ENCODE measurements at regions not wholly inside any gene's neighbourhood (a gene's known extent, or its start where the extent isn't known, plus 50 kb on each side); places are given as distances from the start of the nearest gene placed in this dataset.

GRCh38 chr14:89524412-89524811, 107.4 kb upstream of the FOXN3 start:
- no peak overlapping the region for H3K4me3 ChIP-seq (replicated peaks; ENCODE audit: insufficient read depth, low read length)
- TF ChIP-seq, protein P1, sequence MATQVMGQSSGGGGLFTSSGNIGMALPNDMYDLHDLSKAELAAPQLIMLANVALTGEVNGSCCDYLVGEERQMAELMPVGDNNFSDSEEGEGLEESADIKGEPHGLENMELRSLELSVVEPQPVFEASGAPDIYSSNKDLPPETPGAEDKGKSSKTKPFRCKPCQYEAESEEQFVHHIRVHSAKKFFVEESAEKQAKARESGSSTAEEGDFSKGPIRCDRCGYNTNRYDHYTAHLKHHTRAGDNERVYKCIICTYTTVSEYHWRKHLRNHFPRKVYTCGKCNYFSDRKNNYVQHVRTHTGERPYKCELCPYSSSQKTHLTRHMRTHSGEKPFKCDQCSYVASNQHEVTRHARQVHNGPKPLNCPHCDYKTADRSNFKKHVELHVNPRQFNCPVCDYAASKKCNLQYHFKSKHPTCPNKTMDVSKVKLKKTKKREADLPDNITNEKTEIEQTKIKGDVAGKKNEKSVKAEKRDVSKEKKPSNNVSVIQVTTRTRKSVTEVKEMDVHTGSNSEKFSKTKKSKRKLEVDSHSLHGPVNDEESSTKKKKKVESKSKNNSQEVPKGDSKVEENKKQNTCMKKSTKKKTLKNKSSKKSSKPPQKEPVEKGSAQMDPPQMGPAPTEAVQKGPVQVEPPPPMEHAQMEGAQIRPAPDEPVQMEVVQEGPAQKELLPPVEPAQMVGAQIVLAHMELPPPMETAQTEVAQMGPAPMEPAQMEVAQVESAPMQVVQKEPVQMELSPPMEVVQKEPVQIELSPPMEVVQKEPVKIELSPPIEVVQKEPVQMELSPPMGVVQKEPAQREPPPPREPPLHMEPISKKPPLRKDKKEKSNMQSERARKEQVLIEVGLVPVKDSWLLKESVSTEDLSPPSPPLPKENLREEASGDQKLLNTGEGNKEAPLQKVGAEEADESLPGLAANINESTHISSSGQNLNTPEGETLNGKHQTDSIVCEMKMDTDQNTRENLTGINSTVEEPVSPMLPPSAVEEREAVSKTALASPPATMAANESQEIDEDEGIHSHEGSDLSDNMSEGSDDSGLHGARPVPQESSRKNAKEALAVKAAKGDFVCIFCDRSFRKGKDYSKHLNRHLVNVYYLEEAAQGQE (IDR thresholded peaks at IDR 0.05; ENCODE audit: insufficient replicate concordance, low read depth) = no peak
- TF ChIP-seq CTCF (IDR thresholded peaks at IDR 0.05; ENCODE audit: insufficient read depth, low read length) (no peak), SPI1 (IDR thresholded peaks at IDR 0.05; ENCODE audit: borderline replicate concordance, low read depth) (no peak), GABPA (IDR thresholded peaks at IDR 0.05; ENCODE audit: low read depth) (no peak), POLR2AphosphoS5 (IDR thresholded peaks at IDR 0.05; ENCODE audit: low read depth) (no peak)
- no peak overlapping the region for H3K27ac ChIP-seq (replicated peaks)
- DNase-seq (ENCODE audit: low read depth in 1 of 2, low spot score in 1 of 2) = no peak
- no peaks in the 10 kb centered on the region for H3K27me3 ChIP-seq (ENCODE audit: insufficient read depth, poor library complexity, severe bottlenecking)

GRCh38 chr14:89521988-89522387, 105.0 kb upstream of the FOXN3 start:
- Histone ChIP-seq H3K27me3 (ENCODE audit: insufficient read depth, poor library complexity, severe bottlenecking) (no peaks in the 10 kb centered on the region), H3K27ac (replicated peaks) (no peak overlapping the region), H3K4me3 (replicated peaks; ENCODE audit: insufficient read depth, low read length) (no peak overlapping the region)
- no peak for TF ChIP-seq POLR2AphosphoS5 (IDR thresholded peaks at IDR 0.05; ENCODE audit: low read depth)
- no peak for TF ChIP-seq CTCF (IDR thresholded peaks at IDR 0.05; ENCODE audit: insufficient read depth, low read length)
- TF ChIP-seq, protein P1 (IDR thresholded peaks at IDR 0.05; ENCODE audit: insufficient replicate concordance, low read depth) = no peak
- TF ChIP-seq GABPA (IDR thresholded peaks at IDR 0.05; ENCODE audit: low read depth) = no peak
- no peak for TF ChIP-seq SPI1 (IDR thresholded peaks at IDR 0.05; ENCODE audit: borderline replicate concordance, low read depth)
- DNase-seq (ENCODE audit: low read depth in 1 of 2, low spot score in 1 of 2) = no peak

DNA sequence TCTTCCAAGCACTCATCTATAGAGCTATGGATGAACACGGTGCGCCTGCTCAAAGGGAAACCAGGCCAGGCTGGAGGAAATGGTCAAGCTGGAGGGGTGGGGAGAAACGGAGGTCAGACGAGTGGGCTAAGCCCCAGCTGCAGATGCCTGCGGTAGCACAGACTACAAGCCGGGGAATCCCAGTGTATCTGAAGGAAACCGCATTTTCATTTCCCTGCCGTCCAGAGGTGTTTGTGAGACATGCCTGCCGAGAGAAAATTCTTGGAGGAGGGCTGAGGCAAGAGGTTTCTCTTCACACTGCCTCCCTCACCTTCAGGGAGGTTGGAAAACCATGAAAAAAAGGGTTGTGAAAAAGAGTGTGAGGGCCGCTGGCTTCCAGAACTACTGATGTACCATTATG, 102.0 kb upstream of the FOXN3 start:
- Histone ChIP-seq H3K27me3 (ENCODE audit: insufficient read depth, poor library complexity, severe bottlenecking) (no peaks in the 10 kb centered on the region), H3K4me3 (replicated peaks; ENCODE audit: insufficient read depth, low read length) (no peak overlapping the region)
- TF ChIP-seq SPI1 (IDR thresholded peaks at IDR 0.05; ENCODE audit: borderline replicate concordance, low read depth) (no peak), GABPA (IDR thresholded peaks at IDR 0.05; ENCODE audit: low read depth) (no peak)
- TF ChIP-seq, protein P1 (IDR thresholded peaks at IDR 0.05; ENCODE audit: insufficient replicate concordance, low read depth) = no peak

More for the DNA sequence above, 102.0 kb upstream of the FOXN3 start:
- no peak overlapping the region for H3K27ac ChIP-seq (replicated peaks)
- no peak for DNase-seq (ENCODE audit: low read depth in 1 of 2, low spot score in 1 of 2)
